Caco-2 (cell line): ENCODE measurements at regions not wholly inside any gene's neighbourhood (a gene's known extent, or its start where the extent isn't known, plus 50 kb on each side); places are given as distances from the start of the nearest gene placed in this dataset.

Experiments used
- BruUV-seq: library from RNA; stranded (reverse); fragments of 400-500 nt; replicated peaks from 2 replicates; lab custom pipeline; 2021; lab: Mats Ljungman, UMichigan
- CTCF ChIA-PET: fragments of 300-600 bp; sonication (Branson Sonifier 250); formaldehyde crosslinking; loops from one replicate; lab custom pipeline; 2022; ENCODE audit warnings: antibody characterized with exemption; lab: Charles Lee
- POLR2A ChIA-PET: fragments of 300-600 bp; sonication (Branson Sonifier 250); formaldehyde crosslinking; loops from one replicate; lab custom pipeline; 2022; ENCODE audit warnings: antibody characterized with exemption; lab: Charles Lee
- DNase-seq, 2 experiments: peaks; one replicate each; pipeline versions ENCODE4 v3.0.0 to v3.0.0-alpha.2; 2020 to 2022
- H3K27me3 ChIP-seq: replicated peaks from 2 replicates; pipeline ENCODE4 v1.6.0; 2011; ENCODE audit warnings: low read length; ENCODE audit not compliant: control insufficient read depth, insufficient read depth
- H3K36me3 ChIP-seq: 2 replicates; pipeline ENCODE4 v1.5.1; 2011; ENCODE audit warnings: low read length; ENCODE audit not compliant: control insufficient read depth, insufficient read depth
- H3K4me1 ChIP-seq: fragments of 250-450 bp; sonication (Bioruptor Pico); 2 replicates; pipeline ENCODE4 v1.5.1; 2020; ENCODE audit warnings: mild to moderate bottlenecking
- H3K4me3 ChIP-seq: 2 replicates; pipeline ENCODE4 v1.5.1; 2011; ENCODE audit warnings: low read depth, mild to moderate bottlenecking, control low read depth, low read length
- H3K9me3 ChIP-seq: fragments of 250-450 bp; sonication (Bioruptor Pico); 2 replicates; pipeline ENCODE4 v1.5.1; 2020; ENCODE audit warnings: mild to moderate bottlenecking, moderate library complexity
- H3K27ac Mint-ChIP-seq: one replicate; pipeline ENCODE4 v1.8.0; 2022; ENCODE audit warnings: mixed read lengths; ENCODE audit not compliant: unreplicated experiment
- H3K27me3 Mint-ChIP-seq: one replicate; pipeline ENCODE4 v1.8.0; 2022; ENCODE audit warnings: mixed read lengths; ENCODE audit not compliant: insufficient read depth, unreplicated experiment
- H3K36me3 Mint-ChIP-seq: one replicate; pipeline ENCODE4 v1.8.0; 2022; ENCODE audit warnings: mild to moderate bottlenecking, mixed read lengths; ENCODE audit not compliant: insufficient read depth, unreplicated experiment
- H3K4me1 Mint-ChIP-seq: one replicate; pipeline ENCODE4 v1.8.0; 2022; ENCODE audit warnings: low read depth, mixed read lengths; ENCODE audit not compliant: unreplicated experiment
- H3K4me3 Mint-ChIP-seq: one replicate; pipeline ENCODE4 v1.8.0; 2022; ENCODE audit warnings: mild to moderate bottlenecking, moderate library complexity, mixed read lengths; ENCODE audit not compliant: unreplicated experiment
- H3K9me3 Mint-ChIP-seq: one replicate; pipeline ENCODE4 v1.8.0; 2022; ENCODE audit warnings: mixed read lengths; ENCODE audit not compliant: unreplicated experiment
- CTCF ChIP-seq, 2 experiments: fragments of 200-600 bp in 1 of 2; IDR thresholded peaks; 1 replicate in 1 of 2; 2 replicates in 1 of 2; pipeline versions ENCODE4 v1.5.1 to v1.8.0; 2011 to 2022; ENCODE audit warnings: antibody characterized with exemption in 1 of 2, control low read depth in 1 of 2, inconsistent platforms in 1 of 2, low read depth in 1 of 2, low read length in 1 of 2, mild to moderate bottlenecking in 1 of 2, moderate library complexity in 1 of 2; ENCODE audit not compliant: insufficient read depth in 1 of 2, severe bottlenecking in 1 of 2, unreplicated experiment in 1 of 2
- intact Hi-C: fragments of 100-400 bp; cut with micrococcal nuclease; formaldehyde crosslinking; loops from one replicate; pipeline ENCODE4 v1.10.0; 2022; ENCODE audit not compliant: unreplicated experiment

GRCh38 chr4:125904802-125905201 is 590.0 kb downstream of the FAT4 start:
- DNase-seq = no peak
- no peak for TF ChIP-seq CTCF (IDR thresholded peaks at IDR 0.05; ENCODE audit: insufficient read depth in 1 of 2, low read depth in 1 of 2, low read length in 1 of 2, severe bottlenecking in 1 of 2, unreplicated experiment in 1 of 2)
- POLR2A ChIA-PET = no interaction called here
- Histone ChIP-seq H3K4me3 (no peak overlapping the region), H3K27me3 (no peaks in the 10 kb centered on the region), H3K9me3 (no peaks in the 10 kb centered on the region), H3K4me1 (no peaks in the 10 kb centered on the region), H3K36me3 (no peaks in the 10 kb centered on the region)
- Mint-ChIP-seq H3K27ac (no peak overlapping the region), H3K4me3 (no peak overlapping the region), H3K36me3 (no peaks in the 10 kb centered on the region), H3K27me3 (no peaks in the 10 kb centered on the region), H3K9me3 (no peaks in the 10 kb centered on the region), H3K4me1 (no peaks in the 10 kb centered on the region)
- intact Hi-C loops = no loop called here
- CTCF ChIA-PET = interaction anchor here (0.6 kb wide), 1 partner anchor 95 kb away, joined by 3 read pairs; no protein-coding TSS in a partner anchor
- BruUV-seq = no TSS peak

GRCh38 chr4:125911058-125911457 is 596.3 kb downstream of the FAT4 start:
- BruUV-seq = no TSS peak
- Mint-ChIP-seq H3K9me3 (no peaks in the 10 kb centered on the region), H3K4me1 (no peaks in the 10 kb centered on the region), H3K27me3 (no peaks in the 10 kb centered on the region), H3K4me3 (no peak overlapping the region), H3K27ac (no peak overlapping the region), H3K36me3 (no peaks in the 10 kb centered on the region)
- TF ChIP-seq CTCF (IDR thresholded peaks at IDR 0.05; ENCODE audit: insufficient read depth in 1 of 2, low read depth in 1 of 2, low read length in 1 of 2, severe bottlenecking in 1 of 2, unreplicated experiment in 1 of 2) = no peak
- intact Hi-C loops = no loop called here
- ChIA-PET POLR2A (no interaction called here), CTCF (no interaction called here)
- no peak for DNase-seq
- H3K4me3 ChIP-seq = no peak overlapping the region
- H3K9me3 ChIP-seq = no peaks in the 10 kb centered on the region
- no peaks in the 10 kb centered on the region for H3K4me1 ChIP-seq
- H3K36me3 ChIP-seq = no peaks in the 10 kb centered on the region
- H3K27me3 ChIP-seq = no peaks in the 10 kb centered on the region

GRCh38 chr4:125911481-125911880 is 596.7 kb downstream of the FAT4 start:
- no peaks in the 10 kb centered on the region for H3K36me3 Mint-ChIP-seq

More at GRCh38 chr4:125911481-125911880, 596.7 kb downstream of the FAT4 start:
- ChIA-PET POLR2A (no interaction called here), CTCF (no interaction called here)
- BruUV-seq = no TSS peak
- no peaks in the 10 kb centered on the region for H3K9me3 Mint-ChIP-seq
- H3K4me1 Mint-ChIP-seq = no peaks in the 10 kb centered on the region
- TF ChIP-seq CTCF (IDR thresholded peaks at IDR 0.05; ENCODE audit: insufficient read depth in 1 of 2, low read depth in 1 of 2, low read length in 1 of 2, severe bottlenecking in 1 of 2, unreplicated experiment in 1 of 2) = no peak
- DNase-seq = no peak
- no peaks in the 10 kb centered on the region for H3K27me3 ChIP-seq
- no peak overlapping the region for H3K4me3 Mint-ChIP-seq
- H3K4me1 ChIP-seq = no peaks in the 10 kb centered on the region
- no peaks in the 10 kb centered on the region for H3K36me3 ChIP-seq
- H3K27ac Mint-ChIP-seq = no peak overlapping the region
- no peak overlapping the region for H3K4me3 ChIP-seq
- H3K9me3 ChIP-seq = no peaks in the 10 kb centered on the region
- H3K27me3 Mint-ChIP-seq = peaks cover 3% of the 10 kb centered on the region
- intact Hi-C loops = no loop called here
